Left lung (tissue), 4 donors: ENCODE measurements at regions not wholly inside any gene's neighbourhood (a gene's known extent, or its start where the extent isn't known, plus 50 kb on each side); places are given as distances from the start of the nearest gene placed in this dataset.

Experiments
- ATAC-seq: fragments of 200-7000 bp; cut with Tn5 transposase; one replicate; pipeline ENCODE4 v1.9.1; 2020; ENCODE audit warnings: moderate library complexity
- DNase-seq, 4 donors: peaks; one replicate each; pipeline ENCODE4 v3.0.0-alpha.2; 2013 to 2020
- H3K27ac ChIP-seq, 2 donors: fragments of 200-600 bp; sonication (generic) in 1 of 2; one replicate each; pipeline versions ENCODE4 v1.5.0 to v1.8.0; 2020 to 2021
- H3K27me3 ChIP-seq, 2 donors: fragments of 200-600 bp; sonication (generic) in 1 of 2; one replicate each; pipeline versions ENCODE4 v1.5.0 to v1.8.0; 2020 to 2021
- H3K36me3 ChIP-seq, 2 donors: fragments of 200-600 bp; sonication (generic) in 1 of 2; one replicate each; pipeline versions ENCODE4 v1.5.0 to v1.8.0; 2020 to 2021
- H3K4me1 ChIP-seq, 2 donors: fragments of 200-600 bp; one replicate each; pipeline ENCODE4 v1.8.0; 2021
- H3K4me3 ChIP-seq, 2 donors: fragments of 200-600 bp; sonication (generic) in 1 of 2; one replicate each; pipeline versions ENCODE4 v1.5.0 to v1.8.0; 2020 to 2021; ENCODE audit warnings: mild to moderate bottlenecking in 1 of 2
- H3K9me3 ChIP-seq, 2 donors: fragments of 200-600 bp; sonication (generic) in 1 of 2; one replicate each; pipeline versions ENCODE4 v1.5.0 to v1.8.0; 2020 to 2021
- CTCF ChIP-seq, 2 donors: fragments of 200-600 bp; sonication (generic) in 1 of 2; IDR thresholded peaks; one replicate each; pipeline versions ENCODE4 v1.5.0 to v1.8.0; 2021; ENCODE audit warnings: antibody characterized with exemption in 2 of 2
- intact Hi-C, 2 donors: fragments of 100-400 bp; cut with DNase I; formaldehyde crosslinking; loops; one replicate each; pipeline versions ENCODE4 v1.11.2 to v1.14.2; 2022
- donor health status: DM: no; HTN: yes; CAD: no.
- donor health status: DM: no; HTN: no; CAD: no.

DNA sequence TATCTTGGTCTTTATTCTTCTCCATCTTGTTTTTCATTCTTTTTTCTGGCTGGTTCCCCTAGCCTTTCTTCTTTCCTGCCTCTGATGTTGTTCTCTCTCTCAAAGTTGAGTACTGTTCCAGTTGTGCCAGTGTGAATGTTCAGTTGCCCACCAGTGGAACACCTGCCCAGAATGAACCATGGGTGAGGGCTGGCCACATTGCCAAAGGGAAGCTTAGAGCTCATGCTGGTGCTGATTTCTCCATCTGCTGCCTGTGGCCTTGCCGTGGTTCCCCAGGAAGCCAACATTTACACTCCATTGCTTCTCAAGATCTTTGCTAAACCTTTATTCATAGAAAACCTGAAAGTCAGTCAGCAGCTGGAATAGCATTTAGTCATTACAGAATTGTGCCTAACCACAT lies 99.1 kb upstream of the MC2R start:
- no peak for TF ChIP-seq CTCF (IDR thresholded peaks at IDR 0.05)
- ATAC-seq (no peak), DNase-seq (no peak)
- intact Hi-C loops, result no loop called here
- no peaks in the 10 kb centered on the region for H3K27me3 ChIP-seq
- peaks cover 0 to 2% of the 10 kb centered on the region in 2 donors for H3K9me3 ChIP-seq
- H3K4me1 ChIP-seq, result no peaks in the 10 kb centered on the region
- no peak overlapping the region for H3K27ac ChIP-seq
- no peak overlapping the region for H3K4me3 ChIP-seq
- H3K36me3 ChIP-seq, result no peaks in the 10 kb centered on the region

DNA sequence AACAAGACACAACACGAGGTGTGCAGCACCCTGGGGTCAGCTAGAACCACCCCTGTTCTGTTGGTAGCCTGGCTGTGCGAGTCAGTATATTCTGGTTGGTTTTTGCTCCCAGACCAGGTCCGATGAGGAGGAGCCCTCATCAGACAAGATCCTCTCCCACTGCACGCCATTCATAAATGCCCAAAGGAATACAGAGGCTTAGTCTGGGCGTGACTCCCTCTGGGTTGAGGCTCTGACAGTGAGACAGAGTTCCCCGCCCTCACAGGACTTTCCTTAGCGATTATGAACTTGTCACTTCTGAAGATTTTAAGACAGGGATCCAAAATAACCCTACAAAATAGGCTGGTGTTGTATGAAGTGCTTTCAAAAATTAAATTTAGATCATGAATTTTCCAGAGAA lies 85.5 kb upstream of the MC2R start:
- no peak for TF ChIP-seq CTCF (IDR thresholded peaks at IDR 0.05)
- DNase-seq (no peak), ATAC-seq (no peak)
- Histone ChIP-seq H3K9me3 (no peaks in the 10 kb centered on the region), H3K36me3 (no peaks in the 10 kb centered on the region), H3K4me1 (no peaks in the 10 kb centered on the region), H3K27me3 (no peaks in the 10 kb centered on the region), H3K4me3 (no peak overlapping the region), H3K27ac (no peak overlapping the region)
- intact Hi-C loops, result no loop called here

DNA sequence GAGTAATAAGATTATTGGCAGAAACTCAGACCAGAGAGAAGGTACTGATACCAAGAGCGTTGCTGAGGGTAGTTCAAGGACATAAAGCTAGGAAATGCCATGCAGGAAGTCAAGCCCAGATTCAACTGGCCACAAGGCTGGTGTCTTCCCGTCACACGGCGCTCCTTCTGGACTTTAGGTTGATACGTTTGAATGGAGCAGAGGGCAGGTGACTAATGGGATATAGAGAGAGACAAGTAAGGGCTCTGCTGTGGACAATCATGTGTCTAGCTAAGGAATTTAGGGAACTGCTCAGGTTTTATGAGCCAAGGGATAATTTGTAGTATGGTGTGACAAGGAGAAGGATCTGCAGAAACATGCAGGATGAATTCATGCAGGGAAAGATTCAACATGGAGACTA lies 83.9 kb upstream of the MC2R start:
- H3K4me3 ChIP-seq, result no peak overlapping the region
- no peaks in the 10 kb centered on the region for H3K4me1 ChIP-seq
- intact Hi-C loops, result no loop called here
- no peaks in the 10 kb centered on the region for H3K36me3 ChIP-seq
- no peak for TF ChIP-seq CTCF (IDR thresholded peaks at IDR 0.05)
- ATAC-seq, result no peak
- DNase-seq, result no peak
- no peaks in the 10 kb centered on the region for H3K27me3 ChIP-seq
- H3K9me3 ChIP-seq, result no peaks in the 10 kb centered on the region
- H3K27ac ChIP-seq, result no peak overlapping the region

GRCh38 chr18:13998571-13998970 lies 83.2 kb upstream of the MC2R start:
- H3K9me3 ChIP-seq, result no peaks in the 10 kb centered on the region
- no peaks in the 10 kb centered on the region for H3K4me1 ChIP-seq
- H3K36me3 ChIP-seq, result no peaks in the 10 kb centered on the region
- no peak for TF ChIP-seq CTCF (IDR thresholded peaks at IDR 0.05)
- H3K4me3 ChIP-seq, result no peak overlapping the region
- intact Hi-C loops, result no loop called here
- DNase-seq (no peak), ATAC-seq (no peak)
- H3K27me3 ChIP-seq, result no peaks in the 10 kb centered on the region
- H3K27ac ChIP-seq, result no peak overlapping the region

GRCh38 chr18:13993730-13994129 lies 78.4 kb upstream of the MC2R start:
- no peak for ATAC-seq

More at GRCh38 chr18:13993730-13994129, 78.4 kb upstream of the MC2R start:
- H3K4me3 ChIP-seq, result no peak overlapping the region
- no peaks in the 10 kb centered on the region for H3K4me1 ChIP-seq
- intact Hi-C loops, result no loop called here
- H3K27me3 ChIP-seq, result no peaks in the 10 kb centered on the region
- no peak for DNase-seq
- H3K36me3 ChIP-seq, result no peaks in the 10 kb centered on the region
- peaks cover 0 to 4% of the 10 kb centered on the region in 2 donors for H3K9me3 ChIP-seq
- no peak for TF ChIP-seq CTCF (IDR thresholded peaks at IDR 0.05)
- no peak overlapping the region for H3K27ac ChIP-seq
